NCI-H1048 (cell line): ENCODE measurements at regions not wholly inside any gene's neighbourhood (a gene's known extent, or its start where the extent isn't known, plus 50 kb on each side); places are given as distances from the start of the nearest gene placed in this dataset.
A peak's percentile ranks its signal among the peaks of the same experiment; 100 is the strongest.

Experiments used
- DNase-seq: peaks from one replicate; lab custom pipeline; 2025; lab: John Stamatoyannopoulos, UW

GRCh38 chr14:55734731-55735130 lies 154.7 kb downstream of the KTN1 start:
- DNase-seq: no peak

GRCh38 chr14:55739967-55740648 lies 160.1 kb downstream of the KTN1 start:
- no peak for DNase-seq

- no peak for DNase-seq
These were observed 160.6 kb downstream of the KTN1 start for GRCh38 chr14:55740649-55740989.

- DNase-seq: no peak
These were observed 161.2 kb downstream of the KTN1 start for GRCh38 chr14:55741240-55741639.

GRCh38 chr14:55743551-55743950 lies 163.5 kb downstream of the KTN1 start:
- DNase-seq: no peak

GRCh38 chr14:55744321-55744720 lies 164.3 kb downstream of the KTN1 start:
- no peak for DNase-seq

- DNase-seq: no peak
These were observed 165.9 kb downstream of the KTN1 start for GRCh38 chr14:55745906-55746305.

GRCh38 chr14:55746558-55746957 lies 166.6 kb downstream of the KTN1 start:
- DNase-seq: no peak

- no peak for DNase-seq
These were observed 167.2 kb downstream of the KTN1 start for GRCh38 chr14:55747186-55747585.

GRCh38 chr14:55749201-55749812 lies 169.3 kb downstream of the KTN1 start:
- peak; percentile 48 for DNase-seq

GRCh38 chr14:55749946-55750345 lies 169.9 kb downstream of the KTN1 start:
- DNase-seq: no peak

- DNase-seq: peak; percentile 11
These were observed 172.8 kb downstream of the KTN1 start for GRCh38 chr14:55752580-55753390.

- DNase-seq: no peak
These were observed 174.5 kb downstream of the KTN1 start for GRCh38 chr14:55754471-55754870.

- DNase-seq: no peak
These were observed 174.9 kb downstream of the KTN1 start for GRCh38 chr14:55754871-55755270.

GRCh38 chr14:55756078-55756477 lies 176.1 kb downstream of the KTN1 start:
- no peak for DNase-seq

- DNase-seq: no peak
These were observed 176.6 kb downstream of the KTN1 start for GRCh38 chr14:55756557-55756956.

GRCh38 chr14:55758796-55759195 lies 178.8 kb downstream of the KTN1 start:
- DNase-seq: no peak

GRCh38 chr14:55760789-55761566 lies 181.0 kb downstream of the KTN1 start:
- no peak for DNase-seq

- DNase-seq: no peak
These were observed 181.6 kb downstream of the KTN1 start for GRCh38 chr14:55761651-55762050.

- no peak for DNase-seq
These were observed 182.7 kb downstream of the KTN1 start for GRCh38 chr14:55762595-55763232.

- DNase-seq: no peak
These were observed 184.8 kb downstream of the KTN1 start for GRCh38 chr14:55764784-55765183.

GRCh38 chr14:55766071-55766470 lies 186.1 kb downstream of the KTN1 start:
- no peak for DNase-seq
